Psoas muscle (tissue), 7 donors: ENCODE measurements at regions not wholly inside any gene's neighbourhood (a gene's known extent, or its start where the extent isn't known, plus 50 kb on each side); places are given as distances from the start of the nearest gene placed in this dataset.
"Not testable (repeated sequence)": the region's sequence is repeated elsewhere in the genome, so short reads cannot be mapped to it uniquely, and the experiment has no call there.

ENCODE experiments used
- ATAC-seq, 4 donors: fragments of 200-7000 bp; cut with Tn5 transposase; one replicate each; pipeline ENCODE4 v1.9.1; 2020; ENCODE audit warnings: moderate library complexity in 3 of 4, mild to moderate bottlenecking in 2 of 4
- DNase-seq, 2 donors: peaks; one replicate each; pipeline ENCODE4 v3.0.0-alpha.2; 2020
- H3K27ac ChIP-seq: fragments of 200-600 bp; one replicate; pipeline ENCODE4 v1.8.0; 2022
- H3K27me3 ChIP-seq, 3 donors: fragments of 200-600 bp in 1 of 3; one replicate each; pipeline versions ENCODE4 v1.6.1 to v1.8.0; 2013 to 2022; ENCODE audit warnings: low read length in 2 of 3, mild to moderate bottlenecking in 2 of 3, moderate library complexity in 1 of 3; ENCODE audit not compliant: insufficient read depth in 3 of 3
- H3K36me3 ChIP-seq, 2 donors: fragments of 200-600 bp in 1 of 2; one replicate each; pipeline versions ENCODE4 v1.6.1 to v1.8.0; 2013 to 2022; ENCODE audit warnings: low read depth in 1 of 2, mild to moderate bottlenecking in 1 of 2, moderate library complexity in 1 of 2; ENCODE audit not compliant: insufficient read depth in 1 of 2
- H3K4me1 ChIP-seq: fragments of 200-600 bp; one replicate; pipeline ENCODE4 v1.8.0; 2022
- H3K4me3 ChIP-seq: fragments of 200-600 bp; one replicate; pipeline ENCODE4 v1.8.0; 2022; ENCODE audit warnings: mild to moderate bottlenecking
- H3K9me3 ChIP-seq: fragments of 200-600 bp; one replicate; pipeline ENCODE4 v1.8.0; 2022
- WGBS, 3 donors: extraction: QIAGEN DNeasy Blood & Tissue Kit; methylation state at CpG; one replicate each; pipeline versions ENCODE4 v1.1.6 to v1.1.7; 2013; 5-methylcytosine and 5-hydroxymethylcytosine counted together
- intact Hi-C, 2 donors: fragments of 100-400 bp; cut with DNase I; formaldehyde crosslinking; loops; one replicate each; pipeline versions ENCODE4 v1.11.0 to v1.14.2; 2022
- TF ChIP-seq, protein P1 (sequence below): fragments of 200-600 bp; IDR thresholded peaks from one replicate; pipeline ENCODE4 v1.8.0; 2022; ENCODE audit warnings: antibody characterized with exemption
- donor health status: healthy with polysubstance abuse.
- donor health status: DM: no; HTN: no; CAD: no; lungs with moderate emphysema.
- donor health status: Bipolar disorder and iron deficiency.
- donor health status: healthy.
- donor health status: DM: yes; HTN: yes; CAD: no.
- donor health status: DM: no; HTN: no; CAD: no.
- donor health status: DM: yes; HTN: yes; CAD: no.

DNA sequence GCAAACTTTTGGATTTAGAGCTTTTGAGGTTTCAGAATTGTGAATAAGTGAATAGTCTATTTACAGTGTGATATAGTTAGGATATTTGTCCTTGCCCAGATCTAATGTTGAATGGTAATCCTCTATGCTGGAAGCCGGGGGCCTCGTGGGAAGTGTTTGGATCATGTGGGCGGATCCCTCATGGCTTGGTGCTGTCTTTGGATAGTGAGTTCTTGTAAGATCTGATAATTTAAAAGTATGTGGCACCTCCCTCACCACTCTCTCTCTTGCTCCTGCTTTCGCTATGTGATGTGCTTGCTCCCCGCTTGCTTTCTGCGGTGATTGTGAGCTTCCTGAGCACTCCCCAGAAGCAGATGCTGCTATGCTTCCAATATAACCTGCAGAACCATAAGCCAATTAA lies 128.0 kb upstream of the KCNJ3 start:
- no peak overlapping the region for H3K4me3 ChIP-seq
- no peaks in the 10 kb centered on the region for H3K36me3 ChIP-seq
- no peaks in the 10 kb centered on the region for H3K9me3 ChIP-seq
- TF ChIP-seq, protein P1, sequence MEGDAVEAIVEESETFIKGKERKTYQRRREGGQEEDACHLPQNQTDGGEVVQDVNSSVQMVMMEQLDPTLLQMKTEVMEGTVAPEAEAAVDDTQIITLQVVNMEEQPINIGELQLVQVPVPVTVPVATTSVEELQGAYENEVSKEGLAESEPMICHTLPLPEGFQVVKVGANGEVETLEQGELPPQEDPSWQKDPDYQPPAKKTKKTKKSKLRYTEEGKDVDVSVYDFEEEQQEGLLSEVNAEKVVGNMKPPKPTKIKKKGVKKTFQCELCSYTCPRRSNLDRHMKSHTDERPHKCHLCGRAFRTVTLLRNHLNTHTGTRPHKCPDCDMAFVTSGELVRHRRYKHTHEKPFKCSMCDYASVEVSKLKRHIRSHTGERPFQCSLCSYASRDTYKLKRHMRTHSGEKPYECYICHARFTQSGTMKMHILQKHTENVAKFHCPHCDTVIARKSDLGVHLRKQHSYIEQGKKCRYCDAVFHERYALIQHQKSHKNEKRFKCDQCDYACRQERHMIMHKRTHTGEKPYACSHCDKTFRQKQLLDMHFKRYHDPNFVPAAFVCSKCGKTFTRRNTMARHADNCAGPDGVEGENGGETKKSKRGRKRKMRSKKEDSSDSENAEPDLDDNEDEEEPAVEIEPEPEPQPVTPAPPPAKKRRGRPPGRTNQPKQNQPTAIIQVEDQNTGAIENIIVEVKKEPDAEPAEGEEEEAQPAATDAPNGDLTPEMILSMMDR: no peak
- H3K27ac ChIP-seq: no peak overlapping the region
- intact Hi-C loops: no loop called here
- no peak for DNase-seq
- ATAC-seq: no peak
- 86 to 91% (median 88%) methylated on average over 6 of the region's 6 CpGs for WGBS, 3 donors
- H3K4me1 ChIP-seq: no peaks in the 10 kb centered on the region
- no peaks in the 10 kb centered on the region for H3K27me3 ChIP-seq

DNA sequence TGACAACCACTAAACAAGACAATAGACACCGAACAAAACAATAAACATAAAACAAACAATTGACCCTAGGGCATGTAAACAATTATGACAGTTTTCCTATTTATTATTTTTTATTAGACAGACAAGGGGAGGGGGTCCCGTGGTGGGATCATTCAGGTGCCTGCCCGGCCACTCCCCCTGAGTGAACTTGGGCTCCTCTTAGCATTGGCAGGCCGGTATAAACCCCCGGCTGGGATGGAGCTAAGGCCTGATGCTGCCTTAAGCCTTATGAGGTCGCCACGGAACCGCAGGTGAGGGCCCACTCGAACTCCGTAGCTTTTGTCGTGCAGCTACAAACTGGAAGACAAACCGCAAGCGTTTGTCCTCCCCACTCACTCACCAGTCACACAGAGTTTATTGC lies 121.8 kb upstream of the KCNJ3 start:
- ATAC-seq, H3K9me3 ChIP-seq, H3K27ac ChIP-seq, H3K27me3 ChIP-seq, DNase-seq, H3K4me1 ChIP-seq, H3K4me3 ChIP-seq, H3K36me3 ChIP-seq, intact Hi-C loops: not testable (repeated sequence)
- WGBS, 3 donors: 91 to 93% (median 93%) methylated on average over 13 of the region's 13 CpGs

DNA sequence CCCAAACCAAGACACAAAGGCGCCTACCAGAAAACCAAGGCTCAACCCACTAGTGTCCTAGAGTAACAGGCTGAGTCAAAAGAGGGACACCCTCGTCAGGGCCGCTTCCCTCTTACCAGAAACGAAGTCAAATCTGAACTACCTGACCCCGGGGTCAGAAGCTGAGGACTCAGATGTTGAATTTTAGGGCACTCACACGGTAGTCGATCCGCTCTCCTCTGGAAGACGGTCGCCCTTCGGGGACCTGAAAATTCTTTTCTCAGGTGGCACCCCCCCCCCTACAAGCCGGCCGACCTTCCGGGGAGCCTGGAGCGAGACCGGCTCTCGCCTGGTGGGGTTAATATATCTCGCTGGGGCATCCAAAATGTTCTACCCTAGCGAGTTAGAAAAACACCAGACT lies 121.1 kb upstream of the KCNJ3 start:
- no peaks in the 10 kb centered on the region for H3K27me3 ChIP-seq
- no peak overlapping the region for H3K27ac ChIP-seq
- TF ChIP-seq, protein P1: no peak
- DNase-seq (no peak), ATAC-seq (no peak)
- H3K36me3 ChIP-seq: no peaks in the 10 kb centered on the region
- intact Hi-C loops: no loop called here
- no peaks in the 10 kb centered on the region for H3K4me1 ChIP-seq
- H3K9me3 ChIP-seq: no peaks in the 10 kb centered on the region
- WGBS, 3 donors: 94 to 97% (median 94%) methylated on average over 19 of the region's 19 CpGs
- H3K4me3 ChIP-seq: no peak overlapping the region

DNA sequence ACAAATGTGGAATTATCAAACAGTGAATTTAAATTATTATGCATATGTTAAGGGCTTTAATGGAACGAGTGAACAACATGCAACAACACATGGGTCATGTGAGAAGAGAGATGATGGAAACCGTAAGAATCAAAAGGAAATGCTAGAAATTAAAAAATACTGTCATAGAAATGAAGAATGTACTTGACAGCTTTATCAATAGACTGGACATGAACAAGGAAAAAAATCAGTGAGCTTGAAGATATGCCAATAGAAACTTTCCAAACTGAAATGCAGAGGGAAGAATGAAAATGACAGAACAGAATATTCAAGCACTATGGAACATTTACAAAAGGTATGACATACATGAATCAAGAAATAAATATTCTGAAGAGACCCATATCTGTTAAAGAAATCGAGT lies 117.7 kb upstream of the KCNJ3 start:
- Histone ChIP-seq H3K27ac (no peak overlapping the region), H3K9me3 (no peaks in the 10 kb centered on the region), H3K36me3 (no peaks in the 10 kb centered on the region), H3K27me3 (no peaks in the 10 kb centered on the region), H3K4me3 (no peak overlapping the region), H3K4me1 (no peaks in the 10 kb centered on the region)
- WGBS, 3 donors: 81 to 85% (median 84%) methylated on average over 3 of the region's 3 CpGs
- intact Hi-C loops: no loop called here
- ATAC-seq: no peak
- DNase-seq: no peak
- TF ChIP-seq, protein P1: no peak

DNA sequence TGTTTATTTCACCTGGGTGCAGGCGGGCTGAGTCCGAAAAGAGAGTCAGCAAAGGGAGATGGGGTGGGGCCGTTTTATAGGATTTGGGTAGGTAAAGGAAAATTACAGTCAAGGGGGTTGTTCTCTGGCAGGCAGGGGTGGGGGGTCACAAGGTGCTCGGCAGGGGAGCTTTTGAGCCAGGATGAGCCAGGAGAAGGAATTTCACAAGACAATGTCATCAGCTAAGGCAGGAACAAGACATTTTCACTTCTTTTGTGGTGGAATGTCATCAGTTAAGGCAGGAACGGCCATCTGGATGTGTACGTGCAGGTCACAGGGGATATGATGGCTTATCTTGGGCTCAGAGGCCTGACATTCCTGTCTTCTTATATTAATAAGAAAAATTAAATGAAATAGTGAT lies 115.8 kb upstream of the KCNJ3 start:
- DNase-seq, intact Hi-C loops, H3K27me3 ChIP-seq, H3K4me1 ChIP-seq, H3K27ac ChIP-seq, H3K4me3 ChIP-seq, H3K9me3 ChIP-seq, ATAC-seq, H3K36me3 ChIP-seq: not testable (repeated sequence)
- WGBS, 3 donors: 61 to 69% (median 69%) methylated on average over 6 of the region's 6 CpGs

DNA sequence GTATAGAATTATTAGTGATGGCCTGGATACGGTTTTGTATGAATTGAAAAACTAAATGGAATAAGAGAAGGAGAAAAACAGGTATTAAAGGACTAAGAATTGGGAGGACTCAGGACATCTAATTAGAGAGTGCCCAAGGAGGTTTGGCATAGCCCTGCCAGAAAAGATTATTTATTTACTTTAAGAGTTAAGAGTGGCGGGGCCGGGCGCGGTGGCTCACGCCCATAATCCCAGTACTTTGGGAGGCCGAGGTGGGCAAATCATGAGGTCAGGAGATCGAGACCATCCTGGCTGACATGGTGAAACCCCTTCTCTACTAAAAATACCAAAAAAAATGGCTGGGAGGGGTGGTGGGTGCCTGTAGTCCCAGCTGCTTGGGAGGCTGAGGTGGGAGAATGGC lies 115.2 kb upstream of the KCNJ3 start:
- H3K27ac ChIP-seq, DNase-seq, H3K4me3 ChIP-seq, H3K36me3 ChIP-seq, intact Hi-C loops, H3K9me3 ChIP-seq, H3K4me1 ChIP-seq, ATAC-seq, H3K27me3 ChIP-seq: not testable (repeated sequence)
- 96 to 97% (median 96%) methylated on average over 8 of the region's 8 CpGs for WGBS, 3 donors
